ENCODE measurements at regions not wholly inside any gene's neighbourhood (a gene's known extent, or its start where the extent isn't known, plus 50 kb on each side); places are given as distances from the start of the nearest gene placed in this dataset.

DNA sequence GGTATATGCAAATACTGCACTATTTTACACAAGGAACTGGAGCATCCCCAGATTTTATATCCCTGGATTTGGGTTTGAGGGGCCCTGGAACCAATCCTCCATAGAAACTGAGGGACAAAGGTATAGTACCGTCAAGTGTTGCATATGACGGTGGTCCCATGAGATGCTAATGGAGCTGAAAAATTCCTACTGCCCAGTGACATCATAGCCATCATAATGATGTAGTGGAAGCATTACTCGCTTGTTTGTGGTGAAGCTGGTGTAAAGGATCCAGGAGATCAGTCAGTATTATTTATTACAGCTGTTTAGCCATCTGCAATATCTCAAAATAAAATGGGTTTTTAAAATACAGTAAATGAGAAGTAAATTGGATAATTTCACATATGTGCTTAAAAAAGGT lies 496.6 kb upstream of the HS6ST1 start:
- H3K27me3 ChIP-seq (ENCODE audit: control insufficient read depth, insufficient read depth, low read length), result no peaks in the 10 kb centered on the region
- no peaks in the 10 kb centered on the region for H3K36me3 ChIP-seq (ENCODE audit: control insufficient read depth, insufficient read depth, low read length)
- peaks cover 8% of the 10 kb centered on the region; the same call in 1 of the 2 replicates for H3K9me3 ChIP-seq (ENCODE audit: control insufficient read depth, insufficient read depth, low read depth, low read length)
- peaks cover 8% of the 10 kb centered on the region for H3K4me1 ChIP-seq (ENCODE audit: control insufficient read depth, insufficient read depth, low read length)
- no peak overlapping the region for H3K27ac ChIP-seq (ENCODE audit: low read depth, low read length)
- H3K4me3 ChIP-seq (ENCODE audit: low read depth, low read length), result no peak overlapping the region
- no peak overlapping the region for H3K9ac ChIP-seq (ENCODE audit: low read length)

- Histone ChIP-seq H3K4me1 (ENCODE audit: control insufficient read depth, insufficient read depth, low read length) (peaks cover 8% of the 10 kb centered on the region), H3K36me3 (ENCODE audit: control insufficient read depth, insufficient read depth, low read length) (no peaks in the 10 kb centered on the region), H3K27me3 (ENCODE audit: control insufficient read depth, insufficient read depth, low read length) (no peaks in the 10 kb centered on the region), H3K9ac (ENCODE audit: low read length) (no peak overlapping the region), H3K4me3 (ENCODE audit: low read depth, low read length) (no peak overlapping the region), H3K9me3 (ENCODE audit: control insufficient read depth, insufficient read depth, low read depth, low read length) (no peaks in the 10 kb centered on the region), H3K27ac (ENCODE audit: low read depth, low read length) (no peak overlapping the region)
Observed at GRCh38 chr2:128817171-128817570, 498.5 kb upstream of the HS6ST1 start.

DNA sequence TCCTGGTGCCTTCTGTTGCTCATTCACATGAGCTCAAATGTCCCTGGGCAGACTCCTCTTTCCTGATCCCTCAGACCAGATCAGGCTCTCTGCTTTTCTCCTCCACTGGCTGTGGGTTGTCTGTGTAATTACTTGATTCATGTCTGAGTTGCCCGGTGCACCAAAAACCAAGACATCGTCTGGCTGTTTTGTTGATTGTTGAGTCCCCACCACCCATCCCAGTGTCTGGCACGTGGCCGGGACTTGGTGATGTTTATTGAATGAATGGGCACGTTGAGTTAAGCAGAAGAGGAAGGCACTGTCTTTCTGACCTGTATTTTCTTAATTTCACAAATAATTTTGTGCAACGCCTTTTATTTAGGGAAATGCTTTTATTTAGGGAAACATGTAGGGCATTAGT lies 499.1 kb upstream of the HS6ST1 start:
- Histone ChIP-seq H3K4me3 (ENCODE audit: low read depth, low read length) (no peak overlapping the region), H3K4me1 (ENCODE audit: control insufficient read depth, insufficient read depth, low read length) (peaks cover 8% of the 10 kb centered on the region), H3K36me3 (ENCODE audit: control insufficient read depth, insufficient read depth, low read length) (no peaks in the 10 kb centered on the region), H3K27me3 (ENCODE audit: control insufficient read depth, insufficient read depth, low read length) (no peaks in the 10 kb centered on the region; the same call in 1 of the 2 replicates), H3K9me3 (ENCODE audit: control insufficient read depth, insufficient read depth, low read depth, low read length) (no peaks in the 10 kb centered on the region), H3K27ac (ENCODE audit: low read depth, low read length) (no peak overlapping the region), H3K9ac (ENCODE audit: low read length) (no peak overlapping the region)

DNA sequence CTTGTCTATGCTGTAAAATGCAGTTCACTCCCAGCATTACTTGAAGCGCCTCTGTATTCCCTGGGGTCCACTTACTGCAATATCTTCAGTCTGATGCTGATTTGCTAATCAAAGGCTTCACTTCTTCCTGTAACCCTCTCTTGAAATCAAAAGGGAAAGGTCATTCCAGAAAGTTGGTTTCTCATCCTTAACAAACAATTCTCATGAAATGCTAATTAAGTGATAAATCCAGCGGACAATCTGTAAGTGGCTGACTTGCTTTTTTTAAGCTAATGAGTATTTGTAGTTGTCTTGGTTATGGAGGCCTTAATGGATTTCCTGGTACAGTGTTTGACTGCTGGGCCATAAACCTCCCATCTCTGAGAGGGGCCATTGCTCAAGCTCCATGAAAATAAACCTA lies 499.6 kb upstream of the HS6ST1 start:
- Histone ChIP-seq H3K4me3 (ENCODE audit: low read depth, low read length) (no peak overlapping the region), H3K36me3 (ENCODE audit: control insufficient read depth, insufficient read depth, low read length) (no peaks in the 10 kb centered on the region), H3K27ac (ENCODE audit: low read depth, low read length) (no peak overlapping the region), H3K9me3 (ENCODE audit: control insufficient read depth, insufficient read depth, low read depth, low read length) (no peaks in the 10 kb centered on the region), H3K27me3 (ENCODE audit: control insufficient read depth, insufficient read depth, low read length) (no peaks in the 10 kb centered on the region; the same call in 1 of the 2 replicates), H3K4me1 (ENCODE audit: control insufficient read depth, insufficient read depth, low read length) (peaks cover 8% of the 10 kb centered on the region), H3K9ac (ENCODE audit: low read length) (no peak overlapping the region)

DNA sequence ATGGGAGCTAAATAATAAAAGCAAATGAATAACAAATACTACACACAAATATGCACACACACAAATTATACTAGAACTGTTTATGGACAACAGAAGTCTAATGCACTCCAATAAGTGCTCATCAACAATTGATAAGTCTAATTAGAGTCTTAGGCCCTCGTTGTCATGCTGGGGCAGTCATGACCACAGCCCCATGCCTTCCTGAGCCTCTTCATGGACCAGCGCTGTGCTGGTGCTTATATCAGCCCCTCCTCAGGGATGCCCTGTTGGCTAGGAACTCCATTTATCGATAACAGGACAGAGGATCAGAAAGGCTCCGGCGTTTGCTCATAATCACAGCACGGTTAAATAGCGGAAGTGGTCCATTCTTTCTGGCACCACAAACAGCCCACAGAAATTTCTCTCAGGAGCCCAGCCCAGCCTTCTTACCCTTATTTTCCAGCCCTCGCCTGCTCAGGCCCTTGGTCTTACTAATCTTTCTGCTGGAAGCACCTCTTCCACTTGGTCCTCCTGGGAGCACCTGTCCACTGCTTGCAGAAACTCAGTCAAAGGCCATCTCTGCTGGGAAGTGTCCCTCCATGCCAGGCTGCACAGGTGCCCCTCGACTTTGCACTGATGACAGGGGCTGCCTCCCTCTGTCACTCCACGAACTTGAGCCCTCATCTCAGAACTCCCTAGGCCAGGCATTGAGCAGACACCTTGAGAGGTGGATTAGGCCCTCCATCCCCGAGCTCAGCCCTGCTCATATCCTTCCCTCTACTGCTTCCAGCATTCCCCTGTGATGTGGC lies 500.2 kb upstream of the HS6ST1 start:
- Histone ChIP-seq H3K27ac (ENCODE audit: low read depth, low read length) (no peak overlapping the region), H3K36me3 (ENCODE audit: control insufficient read depth, insufficient read depth, low read length) (no peaks in the 10 kb centered on the region), H3K4me1 (ENCODE audit: control insufficient read depth, insufficient read depth, low read length) (peaks cover 4% of the 10 kb centered on the region), H3K4me3 (ENCODE audit: low read depth, low read length) (no peak overlapping the region), H3K9ac (ENCODE audit: low read length) (no peak overlapping the region), H3K27me3 (ENCODE audit: control insufficient read depth, insufficient read depth, low read length) (no peaks in the 10 kb centered on the region; the same call in 1 of the 2 replicates), H3K9me3 (ENCODE audit: control insufficient read depth, insufficient read depth, low read depth, low read length) (no peaks in the 10 kb centered on the region)

DNA sequence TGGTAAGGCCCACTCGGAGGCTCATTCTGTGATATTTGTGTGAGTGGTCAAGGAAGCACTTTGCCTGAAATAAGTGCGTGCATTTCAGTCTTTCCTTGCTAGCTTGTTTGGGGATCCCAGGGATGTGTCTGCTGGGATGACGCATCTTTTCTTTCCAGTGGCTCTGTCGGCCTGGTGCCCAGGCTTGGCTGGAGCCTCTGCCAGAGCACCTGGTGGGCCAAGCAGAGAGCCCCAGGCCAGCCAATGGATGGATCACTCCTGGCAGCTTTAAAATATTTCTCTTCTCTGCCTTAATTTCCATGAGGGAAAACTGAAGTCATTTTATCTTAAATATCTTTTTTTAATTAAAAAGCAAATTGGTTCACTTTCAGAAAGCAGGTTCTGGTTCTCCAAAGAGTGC lies 501.8 kb upstream of the HS6ST1 start:
- H3K9me3 ChIP-seq (ENCODE audit: control insufficient read depth, insufficient read depth, low read depth, low read length), result no peaks in the 10 kb centered on the region
- H3K4me1 ChIP-seq (ENCODE audit: control insufficient read depth, insufficient read depth, low read length), result peaks cover 4% of the 10 kb centered on the region
- H3K27me3 ChIP-seq (ENCODE audit: control insufficient read depth, insufficient read depth, low read length), result no peaks in the 10 kb centered on the region; the same call in 1 of the 2 replicates
- H3K36me3 ChIP-seq (ENCODE audit: control insufficient read depth, insufficient read depth, low read length), result no peaks in the 10 kb centered on the region
- H3K4me3 ChIP-seq (ENCODE audit: low read depth, low read length), result no peak overlapping the region
- H3K27ac ChIP-seq (ENCODE audit: low read depth, low read length), result no peak overlapping the region
- no peak overlapping the region for H3K9ac ChIP-seq (ENCODE audit: low read length)

- no peak overlapping the region for H3K4me3 ChIP-seq (ENCODE audit: low read depth, low read length)
- H3K27ac ChIP-seq (ENCODE audit: low read depth, low read length), result no peak overlapping the region
- no peak overlapping the region for H3K9ac ChIP-seq (ENCODE audit: low read length)
- H3K4me1 ChIP-seq (ENCODE audit: control insufficient read depth, insufficient read depth, low read length), result peaks cover 4% of the 10 kb centered on the region
- no peaks in the 10 kb centered on the region for H3K36me3 ChIP-seq (ENCODE audit: control insufficient read depth, insufficient read depth, low read length)
- no peaks in the 10 kb centered on the region; the same call in 1 of the 2 replicates for H3K27me3 ChIP-seq (ENCODE audit: control insufficient read depth, insufficient read depth, low read length)
- no peaks in the 10 kb centered on the region for H3K9me3 ChIP-seq (ENCODE audit: control insufficient read depth, insufficient read depth, low read depth, low read length)
Observed at GRCh38 chr2:128821010-128821409, 502.3 kb upstream of the HS6ST1 start.

GRCh38 chr2:128832946-128833663 lies 514.4 kb upstream of the HS6ST1 start:
- Histone ChIP-seq H3K4me3 (ENCODE audit: low read depth, low read length) (no peak overlapping the region), H3K4me1 (ENCODE audit: control insufficient read depth, insufficient read depth, low read length) (peaks cover 6% of the 10 kb centered on the region; the same call in 1 of the 2 replicates), H3K36me3 (ENCODE audit: control insufficient read depth, insufficient read depth, low read length) (no peaks in the 10 kb centered on the region), H3K9ac (ENCODE audit: low read length) (no peak overlapping the region), H3K27ac (ENCODE audit: low read depth, low read length) (no peak overlapping the region), H3K27me3 (ENCODE audit: control insufficient read depth, insufficient read depth, low read length) (no peaks in the 10 kb centered on the region), H3K9me3 (ENCODE audit: control insufficient read depth, insufficient read depth, low read depth, low read length) (no peaks in the 10 kb centered on the region)

DNA sequence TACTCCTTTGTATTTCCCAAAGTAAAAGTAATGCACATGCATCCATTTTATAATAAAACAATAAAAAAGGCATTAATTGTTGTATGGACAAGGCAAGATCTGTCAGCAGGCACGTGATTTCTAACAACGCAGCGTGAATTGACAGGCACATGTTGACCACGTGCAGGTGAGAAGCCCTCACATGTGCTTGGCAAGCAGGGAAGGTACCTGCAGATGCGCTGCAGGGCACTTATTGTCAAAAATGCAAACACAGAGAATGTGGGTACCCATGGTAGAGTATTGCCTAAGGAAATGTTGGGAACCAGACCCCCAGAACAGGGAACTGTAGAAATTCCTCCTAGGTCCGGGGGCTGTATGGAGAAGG lies 515.0 kb upstream of the HS6ST1 start:
- H3K27ac ChIP-seq (ENCODE audit: low read depth, low read length), result no peak overlapping the region
- no peak overlapping the region for H3K9ac ChIP-seq (ENCODE audit: low read length)
- H3K27me3 ChIP-seq (ENCODE audit: control insufficient read depth, insufficient read depth, low read length), result no peaks in the 10 kb centered on the region
- H3K9me3 ChIP-seq (ENCODE audit: control insufficient read depth, insufficient read depth, low read depth, low read length), result no peaks in the 10 kb centered on the region
- H3K4me1 ChIP-seq (ENCODE audit: control insufficient read depth, insufficient read depth, low read length), result peaks cover 6% of the 10 kb centered on the region; the same call in 1 of the 2 replicates
- H3K36me3 ChIP-seq (ENCODE audit: control insufficient read depth, insufficient read depth, low read length), result no peaks in the 10 kb centered on the region
- H3K4me3 ChIP-seq (ENCODE audit: low read depth, low read length), result no peak overlapping the region

GRCh38 chr2:128834207-128834879 lies 515.7 kb upstream of the HS6ST1 start:
- Histone ChIP-seq H3K36me3 (ENCODE audit: control insufficient read depth, insufficient read depth, low read length) (no peaks in the 10 kb centered on the region), H3K4me3 (ENCODE audit: low read depth, low read length) (no peak overlapping the region), H3K27ac (ENCODE audit: low read depth, low read length) (no peak overlapping the region), H3K9me3 (ENCODE audit: control insufficient read depth, insufficient read depth, low read depth, low read length) (no peaks in the 10 kb centered on the region), H3K4me1 (ENCODE audit: control insufficient read depth, insufficient read depth, low read length) (peaks cover 6% of the 10 kb centered on the region; the same call in 1 of the 2 replicates), H3K9ac (ENCODE audit: low read length) (no peak overlapping the region), H3K27me3 (ENCODE audit: control insufficient read depth, insufficient read depth, low read length) (no peaks in the 10 kb centered on the region)

GRCh38 chr2:128834880-128835252 lies 516.2 kb upstream of the HS6ST1 start:
- no peak overlapping the region for H3K9ac ChIP-seq (ENCODE audit: low read length)
- H3K27me3 ChIP-seq (ENCODE audit: control insufficient read depth, insufficient read depth, low read length), result no peaks in the 10 kb centered on the region
- H3K4me1 ChIP-seq (ENCODE audit: control insufficient read depth, insufficient read depth, low read length), result peaks cover 6% of the 10 kb centered on the region; the same call in 1 of the 2 replicates
- H3K4me3 ChIP-seq (ENCODE audit: low read depth, low read length), result no peak overlapping the region
- no peaks in the 10 kb centered on the region for H3K36me3 ChIP-seq (ENCODE audit: control insufficient read depth, insufficient read depth, low read length)
- H3K27ac ChIP-seq (ENCODE audit: low read depth, low read length), result no peak overlapping the region
- H3K9me3 ChIP-seq (ENCODE audit: control insufficient read depth, insufficient read depth, low read depth, low read length), result no peaks in the 10 kb centered on the region
